ENCODE measurements at regions not wholly inside any gene's neighbourhood (a gene's known extent, or its start where the extent isn't known, plus 50 kb on each side); places are given as distances from the start of the nearest gene placed in this dataset.

GRCh38 chr2:38496927-38497669 lies 105.6 kb downstream of the HNRNPLL start:
- no peak for ATAC-seq
- no peaks in the 10 kb centered on the region for H3K9me3 ChIP-seq
- no peak for TF ChIP-seq CTCF (IDR thresholded peaks at IDR 0.05)
- H3K27me3 ChIP-seq, result no peaks in the 10 kb centered on the region
- intact Hi-C loops (cut with DNase I), result no loop called here
- no peak overlapping the region for H3K27ac ChIP-seq
- no peak overlapping the region for H3K4me3 ChIP-seq
- peaks cover 4% of the 10 kb centered on the region for H3K4me1 ChIP-seq
- H3K36me3 ChIP-seq, result no peaks in the 10 kb centered on the region
- DNase-seq, result no peak

- ATAC-seq, result no peak
- Histone ChIP-seq H3K36me3 (no peaks in the 10 kb centered on the region), H3K4me3 (no peak overlapping the region), H3K9me3 (no peaks in the 10 kb centered on the region), H3K27me3 (no peaks in the 10 kb centered on the region), H3K27ac (no peak overlapping the region), H3K4me1 (peaks cover 4% of the 10 kb centered on the region)
- no peak for DNase-seq
- no peak for TF ChIP-seq CTCF (IDR thresholded peaks at IDR 0.05)
- intact Hi-C loops (cut with DNase I), result no loop called here
Observed at GRCh38 chr2:38495880-38496279, 106.8 kb downstream of the HNRNPLL start.

- ATAC-seq, result no peak
- intact Hi-C loops (cut with DNase I), result no loop called here
- H3K4me1 ChIP-seq, result peaks cover 4% of the 10 kb centered on the region
- H3K27me3 ChIP-seq, result no peaks in the 10 kb centered on the region
- H3K27ac ChIP-seq, result no peak overlapping the region
- no peak for DNase-seq
- no peaks in the 10 kb centered on the region for H3K9me3 ChIP-seq
- TF ChIP-seq CTCF (IDR thresholded peaks at IDR 0.05), result no peak
- no peaks in the 10 kb centered on the region for H3K36me3 ChIP-seq
- no peak overlapping the region for H3K4me3 ChIP-seq
Observed at GRCh38 chr2:38494394-38494793, 108.3 kb downstream of the HNRNPLL start.

- Histone ChIP-seq H3K36me3 (no peaks in the 10 kb centered on the region), H3K27me3 (no peaks in the 10 kb centered on the region), H3K4me1 (peaks cover 4% of the 10 kb centered on the region), H3K4me3 (no peak overlapping the region), H3K9me3 (no peaks in the 10 kb centered on the region), H3K27ac (no peak overlapping the region)
- intact Hi-C loops (cut with DNase I), result no loop called here
- ATAC-seq (no peak), DNase-seq (no peak)
- TF ChIP-seq CTCF (IDR thresholded peaks at IDR 0.05), result no peak
Observed at GRCh38 chr2:38492042-38492615, 110.6 kb downstream of the HNRNPLL start.

GRCh38 chr2:38491436-38491835 lies 111.3 kb downstream of the HNRNPLL start:
- Histone ChIP-seq H3K27me3 (no peaks in the 10 kb centered on the region), H3K4me1 (no peaks in the 10 kb centered on the region), H3K4me3 (no peak overlapping the region), H3K36me3 (no peaks in the 10 kb centered on the region), H3K27ac (no peak overlapping the region), H3K9me3 (no peaks in the 10 kb centered on the region)
- ATAC-seq, result no peak
- intact Hi-C loops (cut with DNase I), result no loop called here
- DNase-seq, result no peak
- TF ChIP-seq CTCF (IDR thresholded peaks at IDR 0.05), result no peak
